Smooth muscle cell (in vitro differentiated cells): ENCODE measurements at regions not wholly inside any gene's neighbourhood (a gene's known extent, or its start where the extent isn't known, plus 50 kb on each side); places are given as distances from the start of the nearest gene placed in this dataset.

ENCODE experiments used
- DNase-seq: peaks from one replicate; lab custom pipeline; 2025; ENCODE audit not compliant: unreplicated experiment; lab: John Stamatoyannopoulos, UW
- H2AFZ ChIP-seq: fragments of 200-600 bp; sonication (generic); 2 replicates; pipeline ENCODE4 v1.6.0; 2016; ENCODE audit warnings: antibody characterized with exemption, low read depth, mild to moderate bottlenecking
- H3F3A ChIP-seq: fragments of 200-600 bp; sonication (generic); 2 replicates; pipeline ENCODE4 v1.6.0; 2017; ENCODE audit warnings: antibody characterized with exemption, low read depth
- H3K27ac ChIP-seq: fragments of 200-600 bp; sonication (generic); 2 replicates; pipeline ENCODE4 v1.5.1; 2016; ENCODE audit warnings: low read depth, mild to moderate bottlenecking
- H3K27me3 ChIP-seq: fragments of 200-600 bp; sonication (generic); 2 replicates; pipeline ENCODE4 v1.6.1; 2016; ENCODE audit warnings: low read depth, mild to moderate bottlenecking
- H3K36me3 ChIP-seq: fragments of 200-600 bp; sonication (generic); 2 replicates; pipeline ENCODE4 v1.5.1; 2016; ENCODE audit warnings: low read depth
- H3K4me1 ChIP-seq: fragments of 200-600 bp; sonication (generic); 2 replicates; pipeline ENCODE4 v1.5.1; 2016; ENCODE audit warnings: low read depth
- H3K4me2 ChIP-seq: fragments of 200-600 bp; sonication (generic); 2 replicates; pipeline ENCODE4 v1.6.0; 2016; ENCODE audit warnings: mild to moderate bottlenecking
- H3K4me3 ChIP-seq: fragments of 200-600 bp; sonication (generic); 2 replicates; pipeline ENCODE4 v1.5.1; 2016; ENCODE audit warnings: mild to moderate bottlenecking
- H3K79me2 ChIP-seq: fragments of 200-600 bp; sonication (generic); 2 replicates; pipeline ENCODE4 v1.6.0; 2016; ENCODE audit warnings: low read depth, mild to moderate bottlenecking
- H3K9ac ChIP-seq: fragments of 200-600 bp; sonication (generic); 2 replicates; pipeline ENCODE4 v1.6.0; 2016; ENCODE audit warnings: low read depth
- H3K9me3 ChIP-seq: fragments of 200-600 bp; sonication (generic); replicated peaks from 2 replicates; pipeline ENCODE4 v1.5.1; 2016; ENCODE audit warnings: low read depth
- H4K20me1 ChIP-seq: fragments of 200-600 bp; sonication (generic); 2 replicates; pipeline ENCODE4 v1.6.0; 2016; ENCODE audit warnings: low read depth
- CTCF ChIP-seq: fragments of 200-600 bp; sonication (generic); IDR thresholded peaks from 2 replicates; pipeline ENCODE4 v1.5.1; 2017; ENCODE audit warnings: borderline replicate concordance, mild to moderate bottlenecking, antibody characterized with exemption; ENCODE audit not compliant: insufficient read depth, poor library complexity, severe bottlenecking
- WGBS: methylation state at CpG from one replicate; pipeline ENCODE4 v1.1.7; 2016; ENCODE audit warnings: low lambda C conversion rate; 5-methylcytosine and 5-hydroxymethylcytosine counted together

- Histone ChIP-seq H3K27me3 (no peaks in the 10 kb centered on the region), H4K20me1 (no peaks in the 10 kb centered on the region), H3K4me2 (no peak overlapping the region), H3K4me3 (no peak overlapping the region), H3K9ac (no peak overlapping the region), H3K27ac (no peak overlapping the region), H3K9me3 (no peaks in the 10 kb centered on the region), H3F3A (peaks cover 1% of the 10 kb centered on the region), H3K4me1 (peaks cover 2% of the 10 kb centered on the region), H3K79me2 (no peaks in the 10 kb centered on the region), H3K36me3 (no peaks in the 10 kb centered on the region), H2AFZ (no peak overlapping the region)
- DNase-seq = no peak
- TF ChIP-seq CTCF = no peak
- WGBS = 94% methylated on average over 2 of the region's 2 CpGs
Observed at GRCh38 chr4:186838295-186838694, 114.6 kb upstream of the FAT1 start.

GRCh38 chr4:186839122-186840037, 115.7 kb upstream of the FAT1 start:
- DNase-seq = no peak
- no peaks in the 10 kb centered on the region for H3K27me3 ChIP-seq

GRCh38 chr4:186840222-186840701, 116.6 kb upstream of the FAT1 start:
- no peaks in the 10 kb centered on the region for H4K20me1 ChIP-seq
- peaks cover 19% of the 10 kb centered on the region for H3F3A ChIP-seq
- WGBS = 83% methylated on average over 3 of the region's 7 CpGs
- H3K36me3 ChIP-seq = no peaks in the 10 kb centered on the region
- DNase-seq = no peak
- no peak overlapping the region for H2AFZ ChIP-seq
- H3K9ac ChIP-seq = no peak overlapping the region
- TF ChIP-seq CTCF = no peak
- H3K4me1 ChIP-seq = peaks cover 18% of the 10 kb centered on the region
- no peak overlapping the region for H3K4me3 ChIP-seq
- H3K9me3 ChIP-seq = no peaks in the 10 kb centered on the region
- no peaks in the 10 kb centered on the region for H3K79me2 ChIP-seq
- no peak overlapping the region for H3K27ac ChIP-seq
- no peak overlapping the region for H3K4me2 ChIP-seq
- H3K27me3 ChIP-seq = no peaks in the 10 kb centered on the region

More at GRCh38 chr4:186839122-186840037, 115.7 kb upstream of the FAT1 start:
- 64% methylated on average over 11 of the region's 11 CpGs for WGBS
- no peak overlapping the region for H3K4me3 ChIP-seq
- TF ChIP-seq CTCF = no peak
- no peaks in the 10 kb centered on the region for H3K79me2 ChIP-seq
- no peak overlapping the region for H3K9ac ChIP-seq
- peak overlapping the region; percentile 67 for H3K27ac ChIP-seq
- H3K36me3 ChIP-seq = no peaks in the 10 kb centered on the region
- no peaks in the 10 kb centered on the region for H4K20me1 ChIP-seq
- H3F3A ChIP-seq = peaks cover 10% of the 10 kb centered on the region
- peak overlapping the region; percentile 68 for H3K4me2 ChIP-seq
- peaks cover 12% of the 10 kb centered on the region for H3K4me1 ChIP-seq
- H2AFZ ChIP-seq = peak overlapping the region; percentile 64
- H3K9me3 ChIP-seq = no peaks in the 10 kb centered on the region
